HepG2 (cell line): ENCODE measurements at regions not wholly inside any gene's neighbourhood (a gene's known extent, or its start where the extent isn't known, plus 50 kb on each side); places are given as distances from the start of the nearest gene placed in this dataset.

Experiments
- FLYWCH1 ChIP-seq: sonication (generic); formaldehyde crosslinking; IDR thresholded peaks from 2 replicates; pipeline ENCODE4 v1.8.1; 2023; ENCODE audit warnings: mild to moderate bottlenecking, missing genetic modification reagents
- HOXA5 ChIP-seq: sonication (generic); formaldehyde crosslinking; IDR thresholded peaks from 2 replicates; pipeline ENCODE4 v1.4.0; 2020; ENCODE audit warnings: missing genetic modification reagents
- KDM5B ChIP-seq: sonication (generic); formaldehyde crosslinking; IDR thresholded peaks from 2 replicates; pipeline ENCODE4 v1.4.0; 2020; ENCODE audit warnings: missing genetic modification reagents, mild to moderate bottlenecking, borderline replicate concordance
- PRPF4 ChIP-seq: fragments of 200-400 bp; formaldehyde crosslinking; IDR thresholded peaks from 2 replicates; pipeline ENCODE4 v1.6.1; 2016; ENCODE audit warnings: low read length, low read depth; ENCODE audit not compliant: poor library complexity, severe bottlenecking
- RARG ChIP-seq: sonication (generic); formaldehyde crosslinking; IDR thresholded peaks from 2 replicates; pipeline ENCODE4 v1.4.0; 2020; ENCODE audit warnings: low read depth, mild to moderate bottlenecking, missing genetic modification reagents
- SMAD9 ChIP-seq: sonication (generic); formaldehyde crosslinking; IDR thresholded peaks from 2 replicates; pipeline ENCODE4 v1.5.1; 2020; ENCODE audit warnings: mild to moderate bottlenecking, missing genetic modification reagents
- ZNF24 ChIP-seq: fragments of 450-650 bp; IDR thresholded peaks from 2 replicates; pipeline ENCODE4 v1.6.1; 2017; ENCODE audit warnings: antibody characterized with exemption, mild to moderate bottlenecking
- ZNF556 ChIP-seq: sonication (generic); formaldehyde crosslinking; IDR thresholded peaks from 2 replicates; pipeline ENCODE4 v1.4.0; 2020; ENCODE audit warnings: mild to moderate bottlenecking, missing genetic modification reagents, borderline replicate concordance
- ZNF629 ChIP-seq: sonication (generic); formaldehyde crosslinking; conservative IDR thresholded peaks from 2 replicates; pipeline ENCODE4 v1.5.0; 2020; ENCODE audit warnings: missing genetic modification reagents
- ZNF781 ChIP-seq: sonication (generic); formaldehyde crosslinking; IDR thresholded peaks from 2 replicates; pipeline ENCODE4 v1.5.1; 2020; ENCODE audit warnings: borderline replicate concordance, mild to moderate bottlenecking, missing genetic modification reagents; ENCODE audit errors: not compliant biosample characterization
- TF ChIP-seq, protein P1 (sequence below): sonication (generic); formaldehyde crosslinking; IDR thresholded peaks from 2 replicates; pipeline ENCODE4 v1.5.0; 2020; ENCODE audit warnings: mild to moderate bottlenecking, missing genetic modification reagents
- TF ChIP-seq, protein P2 (sequence below): sonication (generic); formaldehyde crosslinking; IDR thresholded peaks from 2 replicates; pipeline ENCODE4 v1.4.0; 2020; ENCODE audit warnings: missing genetic modification reagents, borderline replicate concordance
- TF ChIP-seq, protein P3 (sequence below): sonication (generic); formaldehyde crosslinking; IDR thresholded peaks from 2 replicates; pipeline ENCODE4 v1.4.0; 2020; ENCODE audit warnings: missing genetic modification reagents

DNA sequence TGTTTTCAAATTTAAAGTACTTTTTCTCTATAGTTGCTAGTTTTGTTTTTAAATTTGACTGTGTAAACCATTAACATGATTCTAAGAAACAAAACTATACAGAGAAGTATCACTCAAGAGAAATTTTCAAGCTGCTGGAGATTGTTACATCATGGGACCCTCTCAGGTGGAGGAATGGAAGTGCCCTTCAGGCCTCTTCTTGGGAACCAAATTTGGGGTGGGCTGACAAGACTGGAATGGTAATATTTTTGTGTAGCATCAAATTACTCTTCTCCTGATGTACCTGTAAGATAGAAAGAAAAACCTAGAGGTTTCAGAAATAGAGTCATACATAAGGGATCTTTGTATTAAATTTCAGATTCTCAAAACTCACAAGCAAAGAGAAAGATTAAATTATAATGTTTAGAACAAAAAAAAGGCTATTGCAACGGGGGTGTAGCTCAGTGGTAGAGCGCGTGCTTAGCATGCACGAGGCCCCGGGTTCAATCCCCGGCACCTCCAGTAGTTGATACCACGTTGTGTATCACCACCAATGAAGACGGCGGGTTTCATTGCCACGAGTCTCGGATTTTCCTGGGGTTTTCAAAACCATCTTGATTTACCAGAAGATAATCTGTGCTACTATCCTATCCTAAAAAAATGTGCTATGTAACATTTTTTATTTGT, 193.7 kb downstream of the GPX5 start (continued):
- TF ChIP-seq, protein P1, sequence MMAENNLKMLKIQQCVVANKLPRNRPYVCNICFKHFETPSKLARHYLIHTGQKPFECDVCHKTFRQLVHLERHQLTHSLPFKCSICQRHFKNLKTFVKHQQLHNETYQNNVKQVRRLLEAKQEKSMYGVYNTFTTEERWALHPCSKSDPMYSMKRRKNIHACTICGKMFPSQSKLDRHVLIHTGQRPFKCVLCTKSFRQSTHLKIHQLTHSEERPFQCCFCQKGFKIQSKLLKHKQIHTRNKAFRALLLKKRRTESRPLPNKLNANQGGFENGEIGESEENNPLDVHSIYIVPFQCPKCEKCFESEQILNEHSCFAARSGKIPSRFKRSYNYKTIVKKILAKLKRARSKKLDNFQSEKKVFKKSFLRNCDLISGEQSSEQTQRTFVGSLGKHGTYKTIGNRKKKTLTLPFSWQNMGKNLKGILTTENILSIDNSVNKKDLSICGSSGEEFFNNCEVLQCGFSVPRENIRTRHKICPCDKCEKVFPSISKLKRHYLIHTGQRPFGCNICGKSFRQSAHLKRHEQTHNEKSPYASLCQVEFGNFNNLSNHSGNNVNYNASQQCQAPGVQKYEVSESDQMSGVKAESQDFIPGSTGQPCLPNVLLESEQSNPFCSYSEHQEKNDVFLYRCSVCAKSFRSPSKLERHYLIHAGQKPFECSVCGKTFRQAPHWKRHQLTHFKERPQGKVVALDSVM (CRISPR knock-in tag), result no peak
- no peak for TF ChIP-seq ZNF556 (CRISPR knock-in tag)
- no peak for TF ChIP-seq KDM5B (CRISPR knock-in tag)
- 0 out of 2 replicates have a peak, but pooled peaks have one; percentile 20 for TF ChIP-seq ZNF629 (CRISPR knock-in tag)
- TF ChIP-seq HOXA5, result no peak
- TF ChIP-seq, protein P2, sequence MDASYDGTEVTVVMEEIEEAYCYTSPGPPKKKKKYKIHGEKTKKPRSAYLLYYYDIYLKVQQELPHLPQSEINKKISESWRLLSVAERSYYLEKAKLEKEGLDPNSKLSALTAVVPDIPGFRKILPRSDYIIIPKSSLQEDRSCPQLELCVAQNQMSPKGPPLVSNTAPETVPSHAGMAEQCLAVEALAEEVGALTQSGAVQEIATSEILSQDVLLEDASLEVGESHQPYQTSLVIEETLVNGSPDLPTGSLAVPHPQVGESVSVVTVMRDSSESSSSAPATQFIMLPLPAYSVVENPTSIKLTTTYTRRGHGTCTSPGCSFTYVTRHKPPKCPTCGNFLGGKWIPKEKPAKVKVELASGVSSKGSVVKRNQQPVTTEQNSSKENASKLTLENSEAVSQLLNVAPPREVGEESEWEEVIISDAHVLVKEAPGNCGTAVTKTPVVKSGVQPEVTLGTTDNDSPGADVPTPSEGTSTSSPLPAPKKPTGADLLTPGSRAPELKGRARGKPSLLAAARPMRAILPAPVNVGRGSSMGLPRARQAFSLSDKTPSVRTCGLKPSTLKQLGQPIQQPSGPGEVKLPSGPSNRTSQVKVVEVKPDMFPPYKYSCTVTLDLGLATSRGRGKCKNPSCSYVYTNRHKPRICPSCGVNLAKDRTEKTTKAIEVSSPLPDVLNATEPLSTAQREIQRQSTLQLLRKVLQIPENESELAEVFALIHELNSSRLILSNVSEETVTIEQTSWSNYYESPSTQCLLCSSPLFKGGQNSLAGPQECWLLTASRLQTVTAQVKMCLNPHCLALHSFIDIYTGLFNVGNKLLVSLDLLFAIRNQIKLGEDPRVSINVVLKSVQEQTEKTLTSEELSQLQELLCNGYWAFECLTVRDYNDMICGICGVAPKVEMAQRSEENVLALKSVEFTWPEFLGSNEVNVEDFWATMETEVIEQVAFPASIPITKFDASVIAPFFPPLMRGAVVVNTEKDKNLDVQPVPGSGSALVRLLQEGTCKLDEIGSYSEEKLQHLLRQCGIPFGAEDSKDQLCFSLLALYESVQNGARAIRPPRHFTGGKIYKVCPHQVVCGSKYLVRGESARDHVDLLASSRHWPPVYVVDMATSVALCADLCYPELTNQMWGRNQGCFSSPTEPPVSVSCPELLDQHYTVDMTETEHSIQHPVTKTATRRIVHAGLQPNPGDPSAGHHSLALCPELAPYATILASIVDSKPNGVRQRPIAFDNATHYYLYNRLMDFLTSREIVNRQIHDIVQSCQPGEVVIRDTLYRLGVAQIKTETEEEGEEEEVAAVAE, result no peak
- TF ChIP-seq, protein P3, sequence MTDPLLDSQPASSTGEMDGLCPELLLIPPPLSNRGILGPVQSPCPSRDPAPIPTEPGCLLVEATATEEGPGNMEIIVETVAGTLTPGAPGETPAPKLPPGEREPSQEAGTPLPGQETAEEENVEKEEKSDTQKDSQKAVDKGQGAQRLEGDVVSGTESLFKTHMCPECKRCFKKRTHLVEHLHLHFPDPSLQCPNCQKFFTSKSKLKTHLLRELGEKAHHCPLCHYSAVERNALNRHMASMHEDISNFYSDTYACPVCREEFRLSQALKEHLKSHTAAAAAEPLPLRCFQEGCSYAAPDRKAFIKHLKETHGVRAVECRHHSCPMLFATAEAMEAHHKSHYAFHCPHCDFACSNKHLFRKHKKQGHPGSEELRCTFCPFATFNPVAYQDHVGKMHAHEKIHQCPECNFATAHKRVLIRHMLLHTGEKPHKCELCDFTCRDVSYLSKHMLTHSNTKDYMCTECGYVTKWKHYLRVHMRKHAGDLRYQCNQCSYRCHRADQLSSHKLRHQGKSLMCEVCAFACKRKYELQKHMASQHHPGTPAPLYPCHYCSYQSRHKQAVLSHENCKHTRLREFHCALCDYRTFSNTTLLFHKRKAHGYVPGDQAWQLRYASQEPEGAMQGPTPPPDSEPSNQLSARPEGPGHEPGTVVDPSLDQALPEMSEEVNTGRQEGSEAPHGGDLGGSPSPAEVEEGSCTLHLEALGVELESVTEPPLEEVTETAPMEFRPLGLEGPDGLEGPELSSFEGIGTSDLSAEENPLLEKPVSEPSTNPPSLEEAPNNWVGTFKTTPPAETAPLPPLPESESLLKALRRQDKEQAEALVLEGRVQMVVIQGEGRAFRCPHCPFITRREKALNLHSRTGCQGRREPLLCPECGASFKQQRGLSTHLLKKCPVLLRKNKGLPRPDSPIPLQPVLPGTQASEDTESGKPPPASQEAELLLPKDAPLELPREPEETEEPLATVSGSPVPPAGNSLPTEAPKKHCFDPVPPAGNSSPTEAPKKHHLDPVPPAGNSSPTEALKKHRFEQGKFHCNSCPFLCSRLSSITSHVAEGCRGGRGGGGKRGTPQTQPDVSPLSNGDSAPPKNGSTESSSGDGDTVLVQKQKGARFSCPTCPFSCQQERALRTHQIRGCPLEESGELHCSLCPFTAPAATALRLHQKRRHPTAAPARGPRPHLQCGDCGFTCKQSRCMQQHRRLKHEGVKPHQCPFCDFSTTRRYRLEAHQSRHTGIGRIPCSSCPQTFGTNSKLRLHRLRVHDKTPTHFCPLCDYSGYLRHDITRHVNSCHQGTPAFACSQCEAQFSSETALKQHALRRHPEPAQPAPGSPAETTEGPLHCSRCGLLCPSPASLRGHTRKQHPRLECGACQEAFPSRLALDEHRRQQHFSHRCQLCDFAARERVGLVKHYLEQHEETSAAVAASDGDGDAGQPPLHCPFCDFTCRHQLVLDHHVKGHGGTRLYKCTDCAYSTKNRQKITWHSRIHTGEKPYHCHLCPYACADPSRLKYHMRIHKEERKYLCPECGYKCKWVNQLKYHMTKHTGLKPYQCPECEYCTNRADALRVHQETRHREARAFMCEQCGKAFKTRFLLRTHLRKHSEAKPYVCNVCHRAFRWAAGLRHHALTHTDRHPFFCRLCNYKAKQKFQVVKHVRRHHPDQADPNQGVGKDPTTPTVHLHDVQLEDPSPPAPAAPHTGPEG, result no peak
- no peak for TF ChIP-seq ZNF781
- peak; percentile 69 for TF ChIP-seq PRPF4
- no peak for TF ChIP-seq RARG (CRISPR knock-in tag)
- TF ChIP-seq ZNF24, result peak; percentile 28; the same call in 1 of the 2 replicates
- TF ChIP-seq FLYWCH1 (CRISPR knock-in tag), result no peak
- no peak for TF ChIP-seq SMAD9 (CRISPR knock-in tag)
